CD14-positive monocyte (primary cell): ENCODE measurements at regions not wholly inside any gene's neighbourhood (a gene's known extent, or its start where the extent isn't known, plus 50 kb on each side); places are given as distances from the start of the nearest gene placed in this dataset.

Experiments
- DNase-seq, 3 donors: peaks; one replicate each; pipeline ENCODE4 v3.0.0-alpha.2; 2011 to 2022
- H2AFZ ChIP-seq: 2 replicates; pipeline ENCODE4 v1.6.0; 2012; ENCODE audit warnings: mild to moderate bottlenecking, low read depth, low read length, inconsistent platforms; ENCODE audit not compliant: insufficient read depth, poor library complexity, severe bottlenecking
- H3K27ac ChIP-seq, 2 donors: 1 replicate in 1 of 2; 2 replicates in 1 of 2; pipeline ENCODE4 v1.5.1; 2012 to 2013; ENCODE audit warnings: low read length in 2 of 2, control low read depth in 1 of 2, inconsistent platforms in 1 of 2, low read depth in 1 of 2, mild to moderate bottlenecking in 1 of 2
- H3K27me3 ChIP-seq, 2 donors: one replicate each; pipeline versions ENCODE4 v1.6.0 to v1.6.1; 2011 to 2013; ENCODE audit warnings: low read length in 2 of 2; ENCODE audit not compliant: control insufficient read depth in 2 of 2, insufficient read depth in 2 of 2
- H3K36me3 ChIP-seq, 2 donors: replicated peaks in 1 of 2; 1 replicate in 1 of 2; 2 replicates in 1 of 2; pipeline versions ENCODE4 v1.5.1 to v1.6.1; 2012 to 2013; ENCODE audit warnings: low read length in 2 of 2, control low read depth in 1 of 2, inconsistent platforms in 1 of 2, mild to moderate bottlenecking in 1 of 2; ENCODE audit not compliant: insufficient read depth in 2 of 2, control insufficient read depth in 1 of 2
- H3K4me1 ChIP-seq, 2 donors: 1 replicate in 1 of 2; 2 replicates in 1 of 2; pipeline versions ENCODE4 v1.5.1 to v1.6.1; 2012 to 2013; ENCODE audit warnings: low read length in 2 of 2, control low read depth in 1 of 2, inconsistent platforms in 1 of 2, mild to moderate bottlenecking in 1 of 2, moderate library complexity in 1 of 2; ENCODE audit not compliant: insufficient read depth in 2 of 2, control insufficient read depth in 1 of 2
- H3K4me2 ChIP-seq: replicated peaks from 2 replicates; pipeline ENCODE3; 2012; ENCODE audit warnings: low read length, moderate library complexity, mild to moderate bottlenecking; ENCODE audit not compliant: poor library complexity, severe bottlenecking; ENCODE audit errors: extremely low read depth
- H3K4me3 ChIP-seq, 3 experiments: fragments of 200-600 bp in 1 of 3; sonication (generic) in 1 of 3; replicated peaks in 1 of 3; 1 replicate in 2 of 3; 2 replicates in 1 of 3; pipeline ENCODE4 v1.5.1; 2011 to 2013; ENCODE audit warnings: low read length in 3 of 3, mild to moderate bottlenecking in 3 of 3, control low read depth in 2 of 3, low read depth in 2 of 3, inconsistent platforms in 1 of 3, moderate library complexity in 1 of 3
- H3K79me2 ChIP-seq: 2 replicates; pipeline ENCODE4 v1.6.0; 2012; ENCODE audit warnings: mild to moderate bottlenecking, control low read depth, inconsistent platforms, low read length, moderate library complexity; ENCODE audit not compliant: insufficient read depth
- H3K9ac ChIP-seq: 2 replicates; pipeline ENCODE4 v1.6.0; 2017; ENCODE audit warnings: low read length, mild to moderate bottlenecking; ENCODE audit not compliant: insufficient read depth, poor library complexity, severe bottlenecking
- H3K9me3 ChIP-seq, 2 donors: replicated peaks in 1 of 2; 1 replicate in 1 of 2; 2 replicates in 1 of 2; pipeline versions ENCODE4 v1.5.1 to v1.6.1; 2012 to 2013; ENCODE audit warnings: low read length in 2 of 2, control low read depth in 1 of 2; ENCODE audit not compliant: control insufficient read depth in 1 of 2, insufficient read depth in 1 of 2
- H4K20me1 ChIP-seq: 2 replicates; pipeline ENCODE4 v1.6.0; 2012; ENCODE audit warnings: mild to moderate bottlenecking, low read length, control low read depth, moderate library complexity; ENCODE audit not compliant: insufficient read depth
- H3K27ac Mint-ChIP-seq, 7 donors: one replicate each; pipeline ENCODE4 v1.8.0; 2020; ENCODE audit warnings: mild to moderate bottlenecking in 7 of 7, mixed read lengths in 7 of 7, moderate library complexity in 6 of 7, inconsistent platforms in 2 of 7
- H3K27me3 Mint-ChIP-seq, 3 donors: one replicate each; pipeline ENCODE4 v1.8.0; 2021 to 2022; ENCODE audit warnings: low read depth in 3 of 3, mild to moderate bottlenecking in 3 of 3, mixed read lengths in 3 of 3, moderate library complexity in 3 of 3, inconsistent platforms in 1 of 3
- H3K36me3 Mint-ChIP-seq, 2 donors: one replicate each; pipeline ENCODE4 v1.8.0; 2020; ENCODE audit warnings: mixed read lengths in 2 of 2, inconsistent platforms in 1 of 2, mild to moderate bottlenecking in 1 of 2
- H3K4me1 Mint-ChIP-seq: one replicate; pipeline ENCODE4 v1.8.0; 2020; ENCODE audit warnings: mild to moderate bottlenecking, mixed read lengths
- H3K4me3 Mint-ChIP-seq, 2 donors: one replicate each; pipeline ENCODE4 v1.8.0; 2020; ENCODE audit warnings: mild to moderate bottlenecking in 2 of 2, mixed read lengths in 2 of 2, moderate library complexity in 1 of 2
- H3K9me3 Mint-ChIP-seq, 7 donors: one replicate each; pipeline ENCODE4 v1.8.0; 2020 to 2022; ENCODE audit warnings: mixed read lengths in 7 of 7, mild to moderate bottlenecking in 6 of 7, moderate library complexity in 6 of 7, inconsistent platforms in 2 of 7
- WGBS: methylation state at CpG from one replicate; pipeline ENCODE4 v1.1.5; 2013; ENCODE audit warnings: missing lambda C conversion rate; ENCODE audit not compliant: insufficient coverage; 5-methylcytosine and 5-hydroxymethylcytosine counted together
- intact Hi-C, 2 donors: fragments of 100-400 bp; cut with micrococcal nuclease; formaldehyde crosslinking; loops; one replicate each; pipeline versions ENCODE4 v1.15.0 to v1.15.1; 2023
- TF ChIP-seq, protein P1 (sequence below): fragments of 200-600 bp; IDR thresholded peaks from one replicate; pipeline ENCODE4 v1.8.0; 2022; ENCODE audit warnings: antibody characterized with exemption, mild to moderate bottlenecking

GRCh38 chr3:157918402-157918801 lies 187.8 kb downstream of the SHOX2 start:
- WGBS = 80% methylated on average over 1 of the region's 3 CpGs
- no peak overlapping the region for H3K4me3 ChIP-seq
- H3K27me3 Mint-ChIP-seq = no peaks in the 10 kb centered on the region
- H4K20me1 ChIP-seq = no peaks in the 10 kb centered on the region
- H3K79me2 ChIP-seq = no peaks in the 10 kb centered on the region
- H3K9ac ChIP-seq = no peak overlapping the region
- H3K9me3 ChIP-seq = no peaks in the 10 kb centered on the region
- H3K4me3 Mint-ChIP-seq = no peak overlapping the region
- no peak overlapping the region for H3K27ac ChIP-seq
- TF ChIP-seq, protein P1, sequence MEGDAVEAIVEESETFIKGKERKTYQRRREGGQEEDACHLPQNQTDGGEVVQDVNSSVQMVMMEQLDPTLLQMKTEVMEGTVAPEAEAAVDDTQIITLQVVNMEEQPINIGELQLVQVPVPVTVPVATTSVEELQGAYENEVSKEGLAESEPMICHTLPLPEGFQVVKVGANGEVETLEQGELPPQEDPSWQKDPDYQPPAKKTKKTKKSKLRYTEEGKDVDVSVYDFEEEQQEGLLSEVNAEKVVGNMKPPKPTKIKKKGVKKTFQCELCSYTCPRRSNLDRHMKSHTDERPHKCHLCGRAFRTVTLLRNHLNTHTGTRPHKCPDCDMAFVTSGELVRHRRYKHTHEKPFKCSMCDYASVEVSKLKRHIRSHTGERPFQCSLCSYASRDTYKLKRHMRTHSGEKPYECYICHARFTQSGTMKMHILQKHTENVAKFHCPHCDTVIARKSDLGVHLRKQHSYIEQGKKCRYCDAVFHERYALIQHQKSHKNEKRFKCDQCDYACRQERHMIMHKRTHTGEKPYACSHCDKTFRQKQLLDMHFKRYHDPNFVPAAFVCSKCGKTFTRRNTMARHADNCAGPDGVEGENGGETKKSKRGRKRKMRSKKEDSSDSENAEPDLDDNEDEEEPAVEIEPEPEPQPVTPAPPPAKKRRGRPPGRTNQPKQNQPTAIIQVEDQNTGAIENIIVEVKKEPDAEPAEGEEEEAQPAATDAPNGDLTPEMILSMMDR = no peak
- no peak overlapping the region for H2AFZ ChIP-seq
- peaks cover 6% of the 10 kb centered on the region for H3K4me1 Mint-ChIP-seq
- H3K27me3 ChIP-seq = no peaks in the 10 kb centered on the region
- intact Hi-C loops = no loop called here
- no peak overlapping the region for H3K4me2 ChIP-seq
- no peaks in the 10 kb centered on the region for H3K4me1 ChIP-seq
- no peak for DNase-seq
- no peaks in the 10 kb centered on the region for H3K36me3 Mint-ChIP-seq
- no peak overlapping the region for H3K27ac Mint-ChIP-seq
- H3K36me3 ChIP-seq = no peaks in the 10 kb centered on the region
- peaks cover 0 to 4% (median 2%) of the 10 kb centered on the region in 7 donors for H3K9me3 Mint-ChIP-seq

GRCh38 chr3:157916672-157917071 lies 189.5 kb downstream of the SHOX2 start:
- Histone ChIP-seq H3K27me3 (no peaks in the 10 kb centered on the region), H2AFZ (no peak overlapping the region), H4K20me1 (no peaks in the 10 kb centered on the region), H3K4me2 (no peak overlapping the region), H3K9ac (no peak overlapping the region), H3K36me3 (no peaks in the 10 kb centered on the region), H3K27ac (no peak overlapping the region), H3K4me1 (no peaks in the 10 kb centered on the region), H3K79me2 (no peaks in the 10 kb centered on the region), H3K9me3 (no peaks in the 10 kb centered on the region), H3K4me3 (no peak overlapping the region)
- H3K4me1 Mint-ChIP-seq = peaks cover 6% of the 10 kb centered on the region
- H3K4me3 Mint-ChIP-seq = no peak overlapping the region
- peaks cover 0 to 4% (median 2%) of the 10 kb centered on the region in 7 donors for H3K9me3 Mint-ChIP-seq
- TF ChIP-seq, protein P1 = no peak
- WGBS = no CpG with 5 or more reads among the region's 3 CpGs
- no peak for DNase-seq
- intact Hi-C loops = no loop called here
- H3K27ac Mint-ChIP-seq = no peak overlapping the region
- no peaks in the 10 kb centered on the region for H3K27me3 Mint-ChIP-seq
- no peaks in the 10 kb centered on the region for H3K36me3 Mint-ChIP-seq
